GM19468 (cell line): ENCODE measurements at regions not wholly inside any gene's neighbourhood (a gene's known extent, or its start where the extent isn't known, plus 50 kb on each side); places are given as distances from the start of the nearest gene placed in this dataset.
"Not testable (repeated sequence)": the region's sequence is repeated elsewhere in the genome, so short reads cannot be mapped to it uniquely, and the experiment has no call there.

Source experiments
- ATAC-seq: cut with Tn5 transposase; IDR thresholded peaks from one replicate; pipeline ENCODE4 v1.9.1; 2021; ENCODE audit warnings: mild to moderate bottlenecking, moderate library complexity, moderate number of reproducible peaks; ENCODE audit not compliant: unreplicated experiment; ENCODE audit errors: extremely low read depth

GRCh38 chr20:7146552-7147219, 379.2 kb downstream of the BMP2 start:
- ATAC-seq = no peak

- ATAC-seq = no peak
Measured at GRCh38 chr20:7147220-7147601, 379.7 kb downstream of the BMP2 start.

- ATAC-seq = no peak
Measured at GRCh38 chr20:7151676-7152470, 384.4 kb downstream of the BMP2 start.

- ATAC-seq = no peak
Measured at GRCh38 chr20:7155282-7155681, 387.8 kb downstream of the BMP2 start.

GRCh38 chr20:7155794-7156193, 388.3 kb downstream of the BMP2 start:
- no peak for ATAC-seq

- ATAC-seq = no peak
Measured at GRCh38 chr20:7159903-7160302, 392.4 kb downstream of the BMP2 start.

- ATAC-seq = no peak
Measured at GRCh38 chr20:7161690-7162089, 394.2 kb downstream of the BMP2 start.

- no peak for ATAC-seq
Measured at GRCh38 chr20:7171911-7172310, 404.4 kb downstream of the BMP2 start.

- ATAC-seq = no peak
Measured at GRCh38 chr20:7174554-7174953, 407.1 kb downstream of the BMP2 start.

- ATAC-seq = not testable (repeated sequence)
Measured at GRCh38 chr20:7175827-7176226, 408.3 kb downstream of the BMP2 start.

GRCh38 chr20:7178004-7178403, 410.5 kb downstream of the BMP2 start:
- ATAC-seq = no peak

GRCh38 chr20:7180256-7181045, 413.0 kb downstream of the BMP2 start:
- ATAC-seq = no peak

GRCh38 chr20:7189231-7189630, 421.7 kb downstream of the BMP2 start:
- ATAC-seq = no peak

- no peak for ATAC-seq
Measured at GRCh38 chr20:7193681-7194080, 426.2 kb downstream of the BMP2 start.

- ATAC-seq = no peak
Measured at GRCh38 chr20:7195704-7196103, 428.2 kb downstream of the BMP2 start.

- ATAC-seq = no peak
Measured at GRCh38 chr20:7196481-7196880, 429.0 kb downstream of the BMP2 start.

- ATAC-seq = no peak
Measured at GRCh38 chr20:7199861-7200260, 432.4 kb downstream of the BMP2 start.

- ATAC-seq = no peak
Measured at GRCh38 chr20:7207186-7207798, 439.8 kb downstream of the BMP2 start.

- no peak for ATAC-seq
Measured at GRCh38 chr20:7210910-7211309, 443.4 kb downstream of the BMP2 start.

GRCh38 chr20:7214081-7214740, 446.7 kb downstream of the BMP2 start:
- no peak for ATAC-seq
